GM18507 (cell line): ENCODE measurements at regions not wholly inside any gene's neighbourhood (a gene's known extent, or its start where the extent isn't known, plus 50 kb on each side); places are given as distances from the start of the nearest gene placed in this dataset.

Experiments
- DNase-seq: peaks from one replicate; pipeline ENCODE4 v3.0.0; 2011; ENCODE audit warnings: low read depth; ENCODE audit not compliant: insufficient read length; ENCODE audit errors: extremely low spot score
- FAIRE-seq: peaks from 2 replicates; lab custom pipeline; 2011; peaks lifted over from hg19 to GRCh38; lab: Jason Lieb, UNC

- FAIRE-seq, result no peak
- DNase-seq, result no peak
These were observed 493.6 kb upstream of the USP24 start for GRCh38 chr1:55708781-55709180.

- FAIRE-seq (no peak), DNase-seq (no peak)
These were observed 492.7 kb upstream of the USP24 start for GRCh38 chr1:55707846-55708245.

GRCh38 chr1:55707196-55707595, 492.0 kb upstream of the USP24 start:
- no peak for DNase-seq
- no peak for FAIRE-seq

- DNase-seq (no peak), FAIRE-seq (no peak)
These were observed 491.2 kb upstream of the USP24 start for GRCh38 chr1:55706397-55706796.

GRCh38 chr1:55703726-55704363, 488.7 kb upstream of the USP24 start:
- FAIRE-seq, result no peak

GRCh38 chr1:55702064-55702463, 486.9 kb upstream of the USP24 start:
- no peak for DNase-seq

More at GRCh38 chr1:55703726-55704363, 488.7 kb upstream of the USP24 start:
- no peak for DNase-seq

GRCh38 chr1:55700359-55701130, 485.4 kb upstream of the USP24 start:
- FAIRE-seq (no peak), DNase-seq (no peak)

More at GRCh38 chr1:55702064-55702463, 486.9 kb upstream of the USP24 start:
- peak; percentile 62 for FAIRE-seq

- DNase-seq, result no peak
- no peak for FAIRE-seq
These were observed 484.1 kb upstream of the USP24 start for GRCh38 chr1:55699228-55699627.

- FAIRE-seq, result no peak
- DNase-seq, result no peak
These were observed 482.9 kb upstream of the USP24 start for GRCh38 chr1:55697997-55698535.

- DNase-seq (no peak), FAIRE-seq (no peak)
These were observed 481.7 kb upstream of the USP24 start for GRCh38 chr1:55696891-55697290.

GRCh38 chr1:55696181-55696754, 481.1 kb upstream of the USP24 start:
- DNase-seq (no peak), FAIRE-seq (no peak)

- DNase-seq, result no peak
- FAIRE-seq, result no peak
These were observed 480.4 kb upstream of the USP24 start for GRCh38 chr1:55695552-55695951.

- DNase-seq (no peak), FAIRE-seq (no peak)
These were observed 480.0 kb upstream of the USP24 start for GRCh38 chr1:55695151-55695550.

- FAIRE-seq, result no peak
- no peak for DNase-seq
These were observed 479.2 kb upstream of the USP24 start for GRCh38 chr1:55694310-55694801.

GRCh38 chr1:55692726-55693125, 477.6 kb upstream of the USP24 start:
- FAIRE-seq (no peak), DNase-seq (no peak)

GRCh38 chr1:55690366-55690765, 475.2 kb upstream of the USP24 start:
- no peak for DNase-seq
- no peak for FAIRE-seq

- no peak for DNase-seq
- FAIRE-seq, result no peak
These were observed 474.6 kb upstream of the USP24 start for GRCh38 chr1:55689800-55690199.

GRCh38 chr1:55685560-55685959, 470.4 kb upstream of the USP24 start:
- FAIRE-seq (no peak), DNase-seq (no peak)

- DNase-seq (no peak), FAIRE-seq (no peak)
These were observed 469.0 kb upstream of the USP24 start for GRCh38 chr1:55684131-55684650.

GRCh38 chr1:55682198-55682597, 467.0 kb upstream of the USP24 start:
- FAIRE-seq (no peak), DNase-seq (no peak)
